ENCODE measurements at regions not wholly inside any gene's neighbourhood (a gene's known extent, or its start where the extent isn't known, plus 50 kb on each side); places are given as distances from the start of the nearest gene placed in this dataset.
"Not testable (repeated sequence)": the region's sequence is repeated elsewhere in the genome, so short reads cannot be mapped to it uniquely, and the experiment has no call there.

DNA sequence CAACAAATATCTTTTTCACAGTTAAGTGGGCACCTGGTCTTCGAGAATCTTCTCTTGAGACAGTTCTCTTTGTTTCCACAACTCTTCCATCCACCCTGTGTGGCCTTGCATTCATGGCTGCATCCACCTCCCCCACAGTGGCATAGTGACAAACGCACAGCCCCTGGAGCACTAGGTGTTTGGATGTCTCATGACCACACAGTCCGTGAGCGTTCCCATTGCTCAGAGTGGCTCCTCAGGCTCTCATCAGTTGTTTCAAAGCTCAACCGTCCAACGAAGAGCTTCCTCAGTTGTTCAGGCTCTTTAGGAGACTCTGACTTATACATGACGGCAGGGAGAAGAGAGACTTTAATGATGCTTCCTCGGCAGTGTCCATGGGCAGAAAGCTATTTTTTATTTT lies 191.6 kb downstream of the CDRT15L2 start:
- H3K27ac ChIP-seq: no peak overlapping the region
- TF ChIP-seq, protein P1, sequence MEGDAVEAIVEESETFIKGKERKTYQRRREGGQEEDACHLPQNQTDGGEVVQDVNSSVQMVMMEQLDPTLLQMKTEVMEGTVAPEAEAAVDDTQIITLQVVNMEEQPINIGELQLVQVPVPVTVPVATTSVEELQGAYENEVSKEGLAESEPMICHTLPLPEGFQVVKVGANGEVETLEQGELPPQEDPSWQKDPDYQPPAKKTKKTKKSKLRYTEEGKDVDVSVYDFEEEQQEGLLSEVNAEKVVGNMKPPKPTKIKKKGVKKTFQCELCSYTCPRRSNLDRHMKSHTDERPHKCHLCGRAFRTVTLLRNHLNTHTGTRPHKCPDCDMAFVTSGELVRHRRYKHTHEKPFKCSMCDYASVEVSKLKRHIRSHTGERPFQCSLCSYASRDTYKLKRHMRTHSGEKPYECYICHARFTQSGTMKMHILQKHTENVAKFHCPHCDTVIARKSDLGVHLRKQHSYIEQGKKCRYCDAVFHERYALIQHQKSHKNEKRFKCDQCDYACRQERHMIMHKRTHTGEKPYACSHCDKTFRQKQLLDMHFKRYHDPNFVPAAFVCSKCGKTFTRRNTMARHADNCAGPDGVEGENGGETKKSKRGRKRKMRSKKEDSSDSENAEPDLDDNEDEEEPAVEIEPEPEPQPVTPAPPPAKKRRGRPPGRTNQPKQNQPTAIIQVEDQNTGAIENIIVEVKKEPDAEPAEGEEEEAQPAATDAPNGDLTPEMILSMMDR (conservative IDR thresholded peaks at IDR 0.05): no peak

DNA sequence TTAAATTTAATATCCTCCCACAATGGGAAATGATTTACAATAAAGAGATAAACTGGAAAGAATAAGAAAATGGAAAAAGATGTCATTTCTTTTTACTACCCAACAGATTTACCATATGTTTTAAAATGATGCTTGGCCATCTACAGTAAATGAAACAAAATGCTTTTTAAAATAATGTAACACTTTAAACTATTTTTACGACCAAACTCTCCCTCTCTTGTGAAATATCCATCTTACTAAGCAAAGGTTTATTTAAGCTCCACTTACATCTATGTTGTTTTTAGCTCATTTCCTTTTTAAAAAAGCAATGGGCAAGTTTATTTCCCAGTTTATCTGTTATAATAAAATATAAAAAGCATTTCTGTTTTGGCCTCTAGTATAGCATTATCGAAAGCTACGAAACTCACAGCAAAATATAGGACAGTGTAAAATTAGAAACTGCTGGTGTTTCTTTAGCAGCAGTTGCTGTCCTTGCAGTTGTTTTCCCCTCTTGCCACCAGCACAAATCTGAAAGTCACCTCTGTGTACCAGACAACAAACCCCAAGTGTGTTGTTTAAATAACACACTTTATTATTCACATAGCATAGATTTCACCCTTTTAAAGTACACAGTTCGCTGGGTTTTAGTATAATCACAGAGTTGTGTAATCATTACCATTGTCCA lies 195.1 kb downstream of the CDRT15L2 start:
- TF ChIP-seq, protein P1 (conservative IDR thresholded peaks at IDR 0.05): no peak
- H3K27ac ChIP-seq: no peak overlapping the region

DNA sequence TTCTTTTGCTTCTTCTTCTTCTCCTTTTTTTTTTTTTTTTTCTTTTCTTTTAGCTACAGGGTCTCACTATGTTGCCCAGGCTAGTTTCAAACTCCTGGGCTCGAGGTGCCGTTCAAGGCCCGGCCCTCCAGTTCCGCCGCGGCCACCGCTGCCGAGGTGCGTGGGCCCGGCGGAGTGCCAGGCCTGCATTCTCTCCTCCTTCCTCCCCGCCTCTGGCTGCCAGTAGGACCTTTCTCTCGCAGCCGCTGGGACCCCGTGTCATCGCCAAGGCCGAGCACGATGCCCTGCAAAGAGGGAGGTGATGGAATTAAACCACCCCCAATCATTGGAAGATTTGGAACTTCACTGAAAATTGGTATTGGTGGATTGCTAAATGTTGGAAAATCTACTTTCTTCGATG lies 195.8 kb downstream of the CDRT15L2 start:
- TF ChIP-seq, protein P1 (conservative IDR thresholded peaks at IDR 0.05): no peak
- no peak overlapping the region for H3K27ac ChIP-seq

DNA sequence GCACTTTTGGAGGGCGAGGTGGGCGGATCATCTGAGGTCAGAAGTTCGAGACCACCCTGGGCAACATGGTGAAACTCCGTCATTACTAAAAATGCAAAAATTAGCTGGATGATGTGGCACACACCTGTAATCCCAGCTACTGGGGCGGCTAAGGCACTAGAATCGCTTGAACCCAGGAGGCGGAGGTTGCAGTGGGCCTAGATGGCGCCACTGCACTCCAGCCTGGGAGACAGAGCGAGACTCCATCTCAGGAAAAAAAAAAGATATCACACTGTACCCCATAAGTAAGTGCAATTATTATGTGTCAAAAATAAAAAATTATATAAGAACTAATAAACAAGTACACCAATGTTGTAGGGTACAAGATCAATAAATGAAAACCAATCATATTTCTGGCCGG lies 200.0 kb downstream of the CDRT15L2 start:
- TF ChIP-seq, protein P1 (conservative IDR thresholded peaks at IDR 0.05): no peak

DNA sequence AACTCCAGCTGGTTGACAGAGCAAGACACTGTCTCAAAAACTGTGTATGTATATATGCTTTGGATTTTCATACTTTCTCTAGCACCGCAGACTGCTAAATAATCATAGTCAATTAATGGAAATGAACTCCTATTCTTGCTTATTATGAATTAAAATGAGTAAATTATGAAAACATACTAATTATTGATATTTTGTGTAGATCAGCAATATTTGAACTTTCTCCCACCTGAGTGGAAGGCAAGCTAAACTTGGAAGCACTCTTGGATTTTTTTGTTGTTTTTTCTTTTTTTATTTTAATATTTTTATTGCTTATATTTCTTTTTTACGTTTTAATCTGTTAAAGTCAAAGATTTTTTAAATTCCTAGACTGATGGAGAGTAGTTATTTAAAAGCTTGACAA lies 201.7 kb downstream of the CDRT15L2 start:
- TF ChIP-seq, protein P1 (conservative IDR thresholded peaks at IDR 0.05): no peak
- no peak overlapping the region for H3K27ac ChIP-seq

More for the DNA sequence above, 200.0 kb downstream of the CDRT15L2 start:
- H3K27ac ChIP-seq: no peak overlapping the region

DNA sequence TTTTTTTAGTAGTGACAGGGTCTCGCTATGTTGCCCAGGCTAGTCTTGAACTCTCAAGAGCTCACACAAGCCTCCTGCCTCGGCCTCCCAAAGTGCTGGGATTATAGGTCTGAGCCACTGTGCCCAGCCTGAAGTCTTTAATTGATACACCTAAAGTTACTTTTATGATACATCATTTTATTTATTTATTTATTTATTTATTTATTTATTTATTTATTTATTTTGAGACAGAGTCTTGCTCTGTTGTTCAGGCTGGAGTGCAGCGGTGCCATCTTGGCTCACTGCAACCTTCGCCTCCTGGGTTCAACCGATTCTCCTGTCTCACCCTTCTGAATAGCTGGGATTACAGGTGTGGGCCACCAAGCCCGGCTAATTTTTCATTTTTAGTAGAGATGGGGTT lies 202.3 kb downstream of the CDRT15L2 start:
- H3K27ac ChIP-seq: not testable (repeated sequence)

DNA sequence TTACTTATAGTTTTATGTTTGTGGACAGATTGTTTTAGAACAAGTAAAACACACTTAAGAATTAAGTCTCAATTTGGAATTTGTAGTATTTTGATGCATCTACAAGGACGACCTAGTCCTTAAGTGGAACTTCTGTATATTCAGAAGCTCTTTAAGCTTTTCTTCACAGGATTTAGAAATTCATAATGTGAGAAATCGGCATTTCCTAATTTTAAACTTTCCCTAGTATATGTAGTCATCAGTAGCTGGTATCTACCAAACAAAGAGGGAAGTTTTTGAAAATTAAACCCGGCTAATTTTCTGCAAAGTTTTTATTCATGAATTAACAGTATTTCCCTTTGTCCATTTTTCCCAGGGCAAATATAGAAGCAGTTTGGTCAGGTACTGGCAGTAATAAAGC lies 203.6 kb downstream of the CDRT15L2 start:
- TF ChIP-seq, protein P1 (conservative IDR thresholded peaks at IDR 0.05): no peak
- no peak overlapping the region for H3K27ac ChIP-seq

DNA sequence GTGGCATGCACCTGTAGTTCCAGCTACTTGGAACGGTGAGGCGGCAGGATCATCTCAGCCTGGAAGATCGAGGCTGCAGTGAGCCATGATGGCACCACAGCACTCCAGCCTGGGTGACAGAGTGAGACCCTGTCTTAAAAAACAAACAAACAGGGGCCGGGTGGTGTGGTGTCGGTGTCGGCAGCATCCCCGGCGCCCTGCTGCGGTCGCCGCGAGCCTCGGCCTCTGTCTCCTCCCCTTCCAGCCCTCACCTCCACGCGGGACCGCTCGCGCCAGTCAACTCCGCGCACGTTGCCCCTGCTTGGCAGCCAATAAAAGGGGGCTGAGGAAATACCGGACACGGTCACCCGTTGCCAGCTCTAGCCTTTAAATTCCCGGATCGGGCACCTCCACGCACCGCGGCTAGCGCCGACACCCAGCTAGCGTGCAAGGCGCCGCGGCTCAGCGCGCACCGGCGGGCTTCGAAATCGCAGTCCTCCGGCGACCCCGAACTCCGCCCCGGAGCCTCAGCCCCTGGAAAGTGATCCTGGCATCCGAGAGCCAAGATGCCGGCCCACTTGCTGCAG lies 204.7 kb downstream of the CDRT15L2 start:
- TF ChIP-seq, protein P1 (conservative IDR thresholded peaks at IDR 0.05): no peak
- no peak overlapping the region for H3K27ac ChIP-seq
